Trophoblast cell (in vitro differentiated cells and primary cell): ENCODE measurements at regions not wholly inside any gene's neighbourhood (a gene's known extent, or its start where the extent isn't known, plus 50 kb on each side); places are given as distances from the start of the nearest gene placed in this dataset.

Experiments
- DNase-seq, 2 donors: peaks; one replicate each; pipeline ENCODE4 v3.0.0-alpha.2; 2016
- H2AFZ ChIP-seq: 2 replicates; pipeline ENCODE4 v1.6.1; 2013; ENCODE audit warnings: low read length, moderate library complexity, mild to moderate bottlenecking; ENCODE audit not compliant: insufficient read depth, poor library complexity
- H2AK5ac ChIP-seq: 2 replicates; pipeline ENCODE4 v1.6.1; 2013; ENCODE audit warnings: mild to moderate bottlenecking, low read length
- H2BK120ac ChIP-seq: 2 replicates; pipeline ENCODE4 v1.6.1; 2013; ENCODE audit warnings: low read length, mild to moderate bottlenecking, moderate library complexity; ENCODE audit not compliant: insufficient read depth, poor library complexity
- H2BK12ac ChIP-seq: 2 replicates; pipeline ENCODE4 v1.6.1; 2013; ENCODE audit warnings: mild to moderate bottlenecking, low read length, moderate library complexity
- H2BK5ac ChIP-seq: 2 replicates; pipeline ENCODE4 v1.6.1; 2013; ENCODE audit warnings: low read length, low read depth, moderate library complexity, mild to moderate bottlenecking; ENCODE audit not compliant: poor library complexity
- H3K14ac ChIP-seq: 2 replicates; pipeline ENCODE4 v1.6.1; 2013; ENCODE audit warnings: mild to moderate bottlenecking, low read length
- H3K18ac ChIP-seq: 2 replicates; pipeline ENCODE4 v1.6.1; 2013; ENCODE audit warnings: mild to moderate bottlenecking, low read length
- H3K23ac ChIP-seq: 2 replicates; pipeline ENCODE4 v1.6.1; 2013; ENCODE audit warnings: low read length
- H3K27ac ChIP-seq: 2 replicates; pipeline ENCODE4 v1.5.1; 2013; ENCODE audit warnings: low read depth, mild to moderate bottlenecking, inconsistent platforms, low read length, moderate library complexity
- H3K27me3 ChIP-seq: 2 replicates; pipeline ENCODE4 v1.6.1; 2013; ENCODE audit warnings: inconsistent platforms, mild to moderate bottlenecking, low read length, moderate library complexity; ENCODE audit not compliant: insufficient read depth
- H3K36me3 ChIP-seq, 2 experiments: 1 replicate in 1 of 2; 2 replicates in 1 of 2; pipeline ENCODE4 v1.6.1; 2013; ENCODE audit warnings: low read length in 2 of 2, mild to moderate bottlenecking in 2 of 2, moderate library complexity in 1 of 2; ENCODE audit not compliant: insufficient read depth in 2 of 2, control insufficient read depth in 1 of 2
- H3K4ac ChIP-seq: 2 replicates; pipeline ENCODE4 v1.6.1; 2013; ENCODE audit warnings: low read depth, mild to moderate bottlenecking, low read length, moderate library complexity
- H3K4me1 ChIP-seq, 2 experiments: 1 replicate in 1 of 2; 2 replicates in 1 of 2; pipeline ENCODE4 v1.6.1; 2013; ENCODE audit warnings: low read length in 2 of 2, mild to moderate bottlenecking in 2 of 2, moderate library complexity in 1 of 2; ENCODE audit not compliant: insufficient read depth in 2 of 2, control insufficient read depth in 1 of 2
- H3K4me2 ChIP-seq: 2 replicates; pipeline ENCODE4 v1.6.1; 2013; ENCODE audit warnings: inconsistent platforms, mild to moderate bottlenecking, low read length, moderate library complexity
- H3K4me3 ChIP-seq: 2 replicates; pipeline ENCODE4 v1.5.1; 2013; ENCODE audit warnings: mild to moderate bottlenecking, low read depth, low read length, inconsistent platforms
- H3K79me1 ChIP-seq: one replicate; pipeline ENCODE4 v1.6.1; 2013; ENCODE audit warnings: low read length
- H3K79me2 ChIP-seq: 2 replicates; pipeline ENCODE4 v1.6.1; 2013; ENCODE audit warnings: low read length, mild to moderate bottlenecking; ENCODE audit not compliant: control insufficient read depth, insufficient read depth, poor library complexity
- H3K9ac ChIP-seq: 2 replicates; pipeline ENCODE4 v1.6.1; 2013; ENCODE audit warnings: mild to moderate bottlenecking, low read length
- H3K9me3 ChIP-seq: 2 replicates; pipeline ENCODE4 v1.6.1; 2013; ENCODE audit warnings: low read depth, mild to moderate bottlenecking, control low read depth, inconsistent platforms, low read length; ENCODE audit not compliant: insufficient read depth
- H4K12ac ChIP-seq: 2 replicates; pipeline ENCODE4 v1.6.1; 2013; ENCODE audit warnings: low read depth, mild to moderate bottlenecking, low read length, moderate library complexity
- H4K8ac ChIP-seq: 2 replicates; pipeline ENCODE4 v1.6.1; 2013; ENCODE audit warnings: low read depth, mild to moderate bottlenecking, low read length, moderate library complexity
- H4K91ac ChIP-seq: one replicate; pipeline ENCODE4 v1.6.1; 2013; ENCODE audit warnings: low read depth, mild to moderate bottlenecking, low read length, moderate library complexity
- WGBS: extraction: QIAGEN DNeasy Blood & Tissue Kit; methylation state at CpG from one replicate; pipeline ENCODE4 v1.1.7; 2013; ENCODE audit warnings: missing lambda C conversion rate; ENCODE audit not compliant: insufficient read length, insufficient coverage; ENCODE audit errors: extremely low coverage; 5-methylcytosine and 5-hydroxymethylcytosine counted together

GRCh38 chr16:64481497-64481896 lies 640.4 kb downstream of the CDH11 start:
- H3K27ac ChIP-seq, result no peak overlapping the region
- no CpG with 5 or more reads among the region's 2 CpGs for WGBS

GRCh38 chr16:64478252-64478906 lies 643.5 kb downstream of the CDH11 start:
- no peak overlapping the region for H4K91ac ChIP-seq
- H3K9me3 ChIP-seq, result no peaks in the 10 kb centered on the region
- H3K18ac ChIP-seq, result no peak overlapping the region
- no peak overlapping the region for H3K4ac ChIP-seq
- H3K4me2 ChIP-seq, result no peak overlapping the region
- no peak for DNase-seq
- no peaks in the 10 kb centered on the region for H3K79me2 ChIP-seq
- no peak overlapping the region for H4K8ac ChIP-seq
- H3K36me3 ChIP-seq, result no peaks in the 10 kb centered on the region
- no CpG with 5 or more reads among the region's 5 CpGs for WGBS
- H2AFZ ChIP-seq, result no peak overlapping the region
- no peak overlapping the region for H3K27ac ChIP-seq
- no peak overlapping the region for H3K4me3 ChIP-seq
- H3K14ac ChIP-seq, result no peak overlapping the region
- no peak overlapping the region for H4K12ac ChIP-seq
- H3K4me1 ChIP-seq, result no peaks in the 10 kb centered on the region
- no peak overlapping the region for H2AK5ac ChIP-seq
- no peaks in the 10 kb centered on the region for H3K27me3 ChIP-seq
- no peaks in the 10 kb centered on the region for H3K79me1 ChIP-seq
- H3K9ac ChIP-seq, result no peak overlapping the region
- no peak overlapping the region for H2BK12ac ChIP-seq
- no peak overlapping the region for H2BK120ac ChIP-seq
- H2BK5ac ChIP-seq, result no peak overlapping the region
- no peak overlapping the region for H3K23ac ChIP-seq

More at GRCh38 chr16:64481497-64481896, 640.4 kb downstream of the CDH11 start:
- no peak overlapping the region for H2AK5ac ChIP-seq
- H3K4me2 ChIP-seq, result no peak overlapping the region
- H2BK120ac ChIP-seq, result no peak overlapping the region
- no peak overlapping the region for H4K8ac ChIP-seq
- no peaks in the 10 kb centered on the region for H3K79me2 ChIP-seq
- H3K4ac ChIP-seq, result no peak overlapping the region
- DNase-seq, result no peak
- no peak overlapping the region for H2BK12ac ChIP-seq
- no peaks in the 10 kb centered on the region for H3K79me1 ChIP-seq
- H2BK5ac ChIP-seq, result no peak overlapping the region
- no peak overlapping the region for H3K23ac ChIP-seq
- no peak overlapping the region for H4K91ac ChIP-seq
- no peak overlapping the region for H3K4me3 ChIP-seq
- no peaks in the 10 kb centered on the region for H3K27me3 ChIP-seq
- no peak overlapping the region for H3K14ac ChIP-seq
- H3K9me3 ChIP-seq, result no peaks in the 10 kb centered on the region
- H3K18ac ChIP-seq, result no peak overlapping the region
- no peak overlapping the region for H4K12ac ChIP-seq
- H3K4me1 ChIP-seq, result no peaks in the 10 kb centered on the region
- H2AFZ ChIP-seq, result no peak overlapping the region
- no peaks in the 10 kb centered on the region for H3K36me3 ChIP-seq
- no peak overlapping the region for H3K9ac ChIP-seq

- no peak overlapping the region for H2BK120ac ChIP-seq
- H3K4me1 ChIP-seq, result peaks cover 0 to 2% of the 10 kb centered on the region in 2 experiments
Measured at GRCh38 chr16:64475627-64476351, 646.1 kb downstream of the CDH11 start.

GRCh38 chr16:64470916-64471315 lies 650.9 kb downstream of the CDH11 start:
- Histone ChIP-seq H3K4ac (no peak overlapping the region), H3K18ac (no peak overlapping the region), H3K27ac (no peak overlapping the region), H2BK120ac (no peak overlapping the region), H4K12ac (no peak overlapping the region), H3K27me3 (no peaks in the 10 kb centered on the region), H3K4me3 (no peak overlapping the region), H2AFZ (no peak overlapping the region), H3K14ac (no peak overlapping the region), H3K79me1 (no peaks in the 10 kb centered on the region), H3K9me3 (no peaks in the 10 kb centered on the region), H3K4me1 (peaks cover 0 to 2% of the 10 kb centered on the region in 2 experiments), H2BK5ac (no peak overlapping the region), H3K79me2 (no peaks in the 10 kb centered on the region), H4K8ac (no peak overlapping the region), H2BK12ac (no peak overlapping the region), H4K91ac (no peak overlapping the region), H2AK5ac (no peak overlapping the region), H3K36me3 (no peaks in the 10 kb centered on the region), H3K9ac (no peak overlapping the region), H3K4me2 (no peak overlapping the region), H3K23ac (no peak overlapping the region)
- no peak for DNase-seq
- no CpG with 5 or more reads among the region's 2 CpGs for WGBS

More at GRCh38 chr16:64475627-64476351, 646.1 kb downstream of the CDH11 start:
- H2AK5ac ChIP-seq, result no peak overlapping the region
- no peaks in the 10 kb centered on the region for H3K27me3 ChIP-seq
- no peak overlapping the region for H3K4me2 ChIP-seq
- no peak overlapping the region for H4K8ac ChIP-seq
- no peak overlapping the region for H4K12ac ChIP-seq
- H3K18ac ChIP-seq, result no peak overlapping the region
- no peak for DNase-seq
- H3K14ac ChIP-seq, result no peak overlapping the region
- H3K4ac ChIP-seq, result no peak overlapping the region
- H3K36me3 ChIP-seq, result no peaks in the 10 kb centered on the region
- no peak overlapping the region for H3K4me3 ChIP-seq
- no peak overlapping the region for H2BK5ac ChIP-seq
- no CpG with 5 or more reads among the region's 11 CpGs for WGBS
- no peaks in the 10 kb centered on the region for H3K79me2 ChIP-seq
- no peak overlapping the region for H2BK12ac ChIP-seq
- H3K27ac ChIP-seq, result no peak overlapping the region
- no peak overlapping the region for H4K91ac ChIP-seq
- no peaks in the 10 kb centered on the region for H3K9me3 ChIP-seq
- no peak overlapping the region for H3K23ac ChIP-seq
- H3K79me1 ChIP-seq, result no peaks in the 10 kb centered on the region
- H3K9ac ChIP-seq, result no peak overlapping the region
- H2AFZ ChIP-seq, result no peak overlapping the region
